ENCODE measurements at regions not wholly inside any gene's neighbourhood (a gene's known extent, or its start where the extent isn't known, plus 50 kb on each side); places are given as distances from the start of the nearest gene placed in this dataset.

- TF ChIP-seq EZH2phosphoT487 (IDR thresholded peaks at IDR 0.05) (no peak), CTCF (IDR thresholded peaks at IDR 0.05) (no peak)
Measured at GRCh38 chr3:94587291-94587690, 524.4 kb downstream of the NSUN3 start.

Measured in neural progenitor cell (in vitro differentiated cells).